SK-N-SH (cell line): ENCODE measurements at regions not wholly inside any gene's neighbourhood (a gene's known extent, or its start where the extent isn't known, plus 50 kb on each side); places are given as distances from the start of the nearest gene placed in this dataset.

Experiments
- CTCF ChIA-PET: fragments of 300-600, 350-600 bp; formaldehyde crosslinking; extraction: SDS; loops from one replicate; lab custom pipeline; 2021; lab: Yijun Ruan, JAX
- POLR2A ChIA-PET: fragments of 350-600 bp; sonication (Branson Sonifier 250); formaldehyde crosslinking; extraction: SDS; loops from one replicate; lab custom pipeline; 2020; ENCODE audit warnings: antibody characterized with exemption, inconsistent platforms; lab: Yijun Ruan, JAX
- DNase-seq: peaks from one replicate; pipeline ENCODE4 v3.0.0; 2012
- H2AFZ ChIP-seq: fragments of 200-600 bp; sonication (generic); 2 replicates; pipeline ENCODE4 v1.8.1; 2016; ENCODE audit warnings: antibody characterized with exemption, mild to moderate bottlenecking, low read depth
- H3F3A ChIP-seq: fragments of 200-600 bp; sonication (generic); replicated peaks from 2 replicates; pipeline ENCODE3; 2016; ENCODE audit warnings: antibody characterized with exemption, mild to moderate bottlenecking; ENCODE audit not compliant: insufficient read depth
- H3K27ac ChIP-seq, 2 experiments: fragments of 200-500 bp in 1 of 2; fragments of 200-600 bp in 1 of 2; sonication (Bioruptor generic) in 1 of 2; sonication (generic), shearing (Covaris generic) in 1 of 2; 2 replicates each; pipeline versions ENCODE4 v1.5.1 to v1.6.1; 2014 to 2016; ENCODE audit warnings: low read depth in 2 of 2, inconsistent platforms in 1 of 2, low read length in 1 of 2, mild to moderate bottlenecking in 1 of 2, mixed read lengths in 1 of 2
- H3K27me3 ChIP-seq: fragments of 200-600 bp; sonication (generic), shearing (Covaris generic); 2 replicates; pipeline ENCODE4 v1.6.1; 2016; ENCODE audit warnings: mixed run types; ENCODE audit not compliant: insufficient read depth
- H3K36me3 ChIP-seq, 2 experiments: fragments of 200-500 bp in 1 of 2; fragments of 200-600 bp in 1 of 2; sonication (Bioruptor generic) in 1 of 2; sonication (generic) in 1 of 2; replicated peaks in 1 of 2; 2 replicates each; pipeline versions ENCODE3 to v1.5.1; 2014 to 2016; ENCODE audit warnings: low read length in 1 of 2, mild to moderate bottlenecking in 1 of 2; ENCODE audit not compliant: insufficient read depth in 2 of 2, control insufficient read depth in 1 of 2
- H3K4me1 ChIP-seq, 2 experiments: fragments of 200-500 bp in 1 of 2; fragments of 200-600 bp in 1 of 2; sonication (Bioruptor generic) in 1 of 2; sonication (generic), shearing (Covaris generic) in 1 of 2; 2 replicates each; pipeline versions ENCODE4 v1.5.1 to v1.6.1; 2014 to 2016; ENCODE audit warnings: low read depth in 1 of 2, low read length in 1 of 2, mixed run types in 1 of 2; ENCODE audit not compliant: insufficient read depth in 2 of 2, control insufficient read depth in 1 of 2
- H3K4me2 ChIP-seq: fragments of 200-600 bp; sonication (generic), shearing (Covaris generic); 2 replicates; pipeline ENCODE4 v1.6.1; 2017; ENCODE audit warnings: mixed run types
- H3K4me3 ChIP-seq, 2 experiments: fragments of 200-500 bp in 1 of 2; fragments of 200-600 bp in 1 of 2; sonication (Bioruptor generic) in 1 of 2; sonication (generic), shearing (Covaris generic) in 1 of 2; 2 replicates each; pipeline versions ENCODE4 v1.5.1 to v1.8.1; 2014 to 2016; ENCODE audit warnings: low read depth in 2 of 2, inconsistent platforms in 1 of 2, low read length in 1 of 2, mild to moderate bottlenecking in 1 of 2, mixed read lengths in 1 of 2, moderate library complexity in 1 of 2
- H3K79me2 ChIP-seq: fragments of 200-600 bp; sonication (generic); 2 replicates; pipeline ENCODE4 v1.8.1; 2017; ENCODE audit warnings: mild to moderate bottlenecking; ENCODE audit not compliant: insufficient read depth
- H3K9ac ChIP-seq: fragments of 200-600 bp; sonication (generic); 2 replicates; pipeline ENCODE4 v1.6.1; 2017; ENCODE audit warnings: mixed run types
- H3K9me2 ChIP-seq: fragments of 200-600 bp; sonication (generic); 2 replicates; pipeline ENCODE4 v1.6.1; 2017; ENCODE audit warnings: mixed run types
- H3K9me3 ChIP-seq: fragments of 200-600 bp; sonication (generic); 2 replicates; pipeline ENCODE4 v1.6.1; 2017; ENCODE audit warnings: mixed run types, mild to moderate bottlenecking, moderate library complexity
- H4K20me1 ChIP-seq: fragments of 200-600 bp; sonication (generic); 2 replicates; pipeline ENCODE4 v1.6.1; 2017; ENCODE audit warnings: mild to moderate bottlenecking, mixed run types; ENCODE audit not compliant: insufficient read depth
- CHD2 ChIP-seq: fragments of 150-350 bp; IDR thresholded peaks from 2 replicates; pipeline ENCODE4 v1.6.1; 2018; ENCODE audit warnings: low read length; ENCODE audit not compliant: partially characterized antibody
- FOSL2 ChIP-seq: IDR thresholded peaks from 2 replicates; pipeline ENCODE4 v1.4.0; 2012; ENCODE audit warnings: low read depth, mild to moderate bottlenecking, moderate library complexity, borderline replicate concordance
- FOXM1 ChIP-seq: IDR thresholded peaks from 2 replicates; pipeline ENCODE4 v1.4.0; 2012; ENCODE audit warnings: low read depth, mild to moderate bottlenecking
- GATA2 ChIP-seq: sonication (generic); formaldehyde crosslinking; IDR thresholded peaks from 2 replicates; pipeline ENCODE4 v1.5.0; 2020; ENCODE audit warnings: mild to moderate bottlenecking, missing genetic modification reagents
- IRF3 ChIP-seq: fragments of 150-350 bp; IDR thresholded peaks from 2 replicates; pipeline ENCODE4 v1.6.1; 2016; ENCODE audit warnings: mild to moderate bottlenecking, low read depth, low read length
- JUND ChIP-seq: IDR thresholded peaks from 2 replicates; pipeline ENCODE4 v1.4.0; 2012
- MAX ChIP-seq: IDR thresholded peaks from 2 replicates; pipeline ENCODE4 v1.4.0; 2012; ENCODE audit warnings: low read depth
- NFIC ChIP-seq: IDR thresholded peaks from 2 replicates; pipeline ENCODE4 v1.4.0; 2012; ENCODE audit warnings: borderline replicate concordance
- NRF1 ChIP-seq: IDR thresholded peaks from 2 replicates; pipeline ENCODE4 v1.6.1; 2012; ENCODE audit warnings: low read depth, mild to moderate bottlenecking, low read length
- POLR2AphosphoS5 ChIP-seq: IDR thresholded peaks from 2 replicates; pipeline ENCODE4 v1.6.1; 2012; ENCODE audit warnings: low read depth, low read length
- RCOR1 ChIP-seq: fragments of 150-350 bp; IDR thresholded peaks from 2 replicates; pipeline ENCODE4 v1.6.1; 2017; ENCODE audit warnings: antibody characterized with exemption, low read length
- REST ChIP-seq: IDR thresholded peaks from 2 replicates; pipeline ENCODE4 v1.6.1; 2012; ENCODE audit warnings: mild to moderate bottlenecking, low read depth, low read length, moderate library complexity
- RFX5 ChIP-seq: IDR thresholded peaks from 2 replicates; pipeline ENCODE4 v1.6.1; 2012; ENCODE audit warnings: mild to moderate bottlenecking, improper control_type of control experiment, low read length
- SMC3 ChIP-seq: IDR thresholded peaks from 2 replicates; pipeline ENCODE4 v1.6.1; 2012; ENCODE audit warnings: low read depth, low read length, improper control_type of control experiment
- TCF12 ChIP-seq: IDR thresholded peaks from 2 replicates; pipeline ENCODE4 v1.4.0; 2012
- TEAD4 ChIP-seq: IDR thresholded peaks from 2 replicates; pipeline ENCODE4 v1.4.0; 2012; ENCODE audit warnings: mild to moderate bottlenecking, borderline replicate concordance; ENCODE audit not compliant: insufficient read depth
- USF1 ChIP-seq: IDR thresholded peaks from 2 replicates; pipeline ENCODE4 v1.4.0; 2012; ENCODE audit warnings: low read depth, borderline replicate concordance
- WGBS: methylation state at CpG from one replicate; pipeline ENCODE4 v1.1.6; 2017; ENCODE audit warnings: low lambda C conversion rate; 5-methylcytosine and 5-hydroxymethylcytosine counted together

- no peaks in the 10 kb centered on the region for H3K36me3 ChIP-seq
- TF ChIP-seq USF1 (no peak), RCOR1 (no peak), TCF12 (0 out of 2 replicates have a peak, but pooled peaks have one; percentile 13), RFX5 (no peak), MAX (no peak), SMC3 (no peak), CHD2 (no peak), FOSL2 (no peak)
- H3K9ac ChIP-seq = no peak overlapping the region
- H3K79me2 ChIP-seq = no peaks in the 10 kb centered on the region
- no peaks in the 10 kb centered on the region for H3K9me3 ChIP-seq
- H4K20me1 ChIP-seq = no peaks in the 10 kb centered on the region
- WGBS = 89% methylated on average over 10 of the region's 10 CpGs
- ChIA-PET CTCF (interaction anchor here (0.5 to 1.8 kb wide), 3 partner anchors 96 to 152 kb away, joined by 3 to 7 read pairs (median 6); partner anchors contain the start of gene EPHB3), POLR2A (no interaction called here)
- no peak for DNase-seq
- no peaks in the 10 kb centered on the region for H3F3A ChIP-seq
- no peaks in the 10 kb centered on the region for H3K27me3 ChIP-seq
- peaks cover 0 to 23% of the 10 kb centered on the region in 2 experiments; a peak in 1 of 4 replicates for H3K4me1 ChIP-seq
- no peaks in the 10 kb centered on the region for H3K9me2 ChIP-seq
- no peak overlapping the region for H3K27ac ChIP-seq
- H3K4me3 ChIP-seq = no peak overlapping the region
- no peak overlapping the region for H3K4me2 ChIP-seq
- no peak overlapping the region for H2AFZ ChIP-seq
Measured at GRCh38 chr3:184656829-184657681, 54.8 kb downstream of the MAGEF1 start.

GRCh38 chr3:184656458-184656828 is 55.4 kb downstream of the MAGEF1 start:
- CTCF ChIA-PET = no interaction called here
- no peak overlapping the region for H2AFZ ChIP-seq
- H3K27me3 ChIP-seq = no peaks in the 10 kb centered on the region
- 88% methylated on average over 5 of the region's 5 CpGs for WGBS
- POLR2A ChIA-PET = no interaction called here
- no peaks in the 10 kb centered on the region for H3F3A ChIP-seq
- H3K9me2 ChIP-seq = no peaks in the 10 kb centered on the region
- H4K20me1 ChIP-seq = no peaks in the 10 kb centered on the region
- H3K9ac ChIP-seq = no peak overlapping the region
- no peaks in the 10 kb centered on the region for H3K79me2 ChIP-seq
- no peak overlapping the region for H3K27ac ChIP-seq
- no peaks in the 10 kb centered on the region for H3K9me3 ChIP-seq
- TF ChIP-seq NFIC (no peak), JUND (no peak), GATA2 (CRISPR knock-in tag) (no peak), FOXM1 (no peak), NRF1 (no peak), TEAD4 (no peak), POLR2AphosphoS5 (no peak), REST (no peak), RCOR1 (no peak), IRF3 (no peak)
- peaks cover 0 to 23% of the 10 kb centered on the region in 2 experiments; a peak in 1 of 4 replicates for H3K4me1 ChIP-seq
- H3K4me2 ChIP-seq = no peak overlapping the region
- H3K36me3 ChIP-seq = no peaks in the 10 kb centered on the region
- no peak overlapping the region for H3K4me3 ChIP-seq
- DNase-seq = no peak
